ENCODE measurements at regions not wholly inside any gene's neighbourhood (a gene's known extent, or its start where the extent isn't known, plus 50 kb on each side); places are given as distances from the start of the nearest gene placed in this dataset.

DNA sequence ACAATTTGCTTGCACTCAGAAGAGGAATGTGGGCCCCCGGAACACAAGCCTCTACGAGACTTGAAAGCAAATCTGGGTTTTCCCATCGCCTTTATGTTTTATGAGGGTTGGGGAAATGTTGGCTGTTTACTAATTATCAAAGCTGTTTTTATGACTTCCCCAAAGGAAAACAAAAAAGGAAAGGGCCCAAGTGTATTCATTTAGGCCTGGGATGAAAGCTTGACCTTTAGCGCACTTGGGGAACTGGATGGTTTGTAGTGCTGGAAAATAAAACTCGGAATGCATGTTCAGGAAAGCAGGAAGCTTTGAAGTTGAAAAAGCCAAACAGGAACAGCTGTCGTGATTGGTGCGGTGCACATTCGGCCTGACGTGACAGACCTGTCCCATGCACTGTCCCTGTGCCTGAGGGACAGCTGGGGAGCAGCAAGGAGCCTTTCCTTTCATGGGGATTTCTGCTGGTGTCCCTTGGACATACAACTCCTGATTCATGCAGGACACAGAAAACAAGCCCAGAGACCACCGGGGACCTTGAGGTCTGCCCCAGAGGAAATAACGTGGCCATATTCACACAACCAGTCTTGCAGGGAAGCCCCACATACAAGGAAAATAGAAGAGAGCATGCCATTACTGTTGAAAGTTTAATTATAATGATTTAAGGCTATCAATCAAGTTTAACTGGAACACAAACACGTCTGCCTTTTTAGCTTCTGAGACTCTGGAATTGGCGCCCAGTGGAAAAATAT lies 169.7 kb upstream of the APCDD1 start:
- ChIA-PET CTCF (no interaction called here), POLR2A (no interaction called here)
- Histone ChIP-seq H3K4me1 (no peaks in the 10 kb centered on the region), H3K27me3 (replicated peaks; ENCODE audit: control insufficient read depth, insufficient read depth, low read length) (no peaks in the 10 kb centered on the region), H3K9me3 (no peaks in the 10 kb centered on the region), H3K36me3 (ENCODE audit: control insufficient read depth, insufficient read depth, low read length) (no peaks in the 10 kb centered on the region), H3K4me3 (ENCODE audit: low read depth, low read length) (no peak overlapping the region)
- Mint-ChIP-seq H3K4me1 (ENCODE audit: low read depth, unreplicated experiment) (no peaks in the 10 kb centered on the region), H3K27me3 (ENCODE audit: insufficient read depth, unreplicated experiment) (no peaks in the 10 kb centered on the region), H3K4me3 (ENCODE audit: unreplicated experiment) (no peak overlapping the region), H3K9me3 (ENCODE audit: unreplicated experiment) (peaks cover 14% of the 10 kb centered on the region), H3K36me3 (ENCODE audit: insufficient read depth, unreplicated experiment) (no peaks in the 10 kb centered on the region), H3K27ac (ENCODE audit: unreplicated experiment) (no peak overlapping the region)
- BruUV-seq (replicated peaks) = no TSS peak
- no peak for DNase-seq
- TF ChIP-seq, protein P1, sequence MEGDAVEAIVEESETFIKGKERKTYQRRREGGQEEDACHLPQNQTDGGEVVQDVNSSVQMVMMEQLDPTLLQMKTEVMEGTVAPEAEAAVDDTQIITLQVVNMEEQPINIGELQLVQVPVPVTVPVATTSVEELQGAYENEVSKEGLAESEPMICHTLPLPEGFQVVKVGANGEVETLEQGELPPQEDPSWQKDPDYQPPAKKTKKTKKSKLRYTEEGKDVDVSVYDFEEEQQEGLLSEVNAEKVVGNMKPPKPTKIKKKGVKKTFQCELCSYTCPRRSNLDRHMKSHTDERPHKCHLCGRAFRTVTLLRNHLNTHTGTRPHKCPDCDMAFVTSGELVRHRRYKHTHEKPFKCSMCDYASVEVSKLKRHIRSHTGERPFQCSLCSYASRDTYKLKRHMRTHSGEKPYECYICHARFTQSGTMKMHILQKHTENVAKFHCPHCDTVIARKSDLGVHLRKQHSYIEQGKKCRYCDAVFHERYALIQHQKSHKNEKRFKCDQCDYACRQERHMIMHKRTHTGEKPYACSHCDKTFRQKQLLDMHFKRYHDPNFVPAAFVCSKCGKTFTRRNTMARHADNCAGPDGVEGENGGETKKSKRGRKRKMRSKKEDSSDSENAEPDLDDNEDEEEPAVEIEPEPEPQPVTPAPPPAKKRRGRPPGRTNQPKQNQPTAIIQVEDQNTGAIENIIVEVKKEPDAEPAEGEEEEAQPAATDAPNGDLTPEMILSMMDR (IDR thresholded peaks at IDR 0.05; ENCODE audit: insufficient read depth in 1 of 2, low read depth in 1 of 2, low read length in 1 of 2, severe bottlenecking in 1 of 2, unreplicated experiment in 1 of 2) = no peak
- intact Hi-C loops (cut with micrococcal nuclease; ENCODE audit: unreplicated experiment) = no loop called here

DNA sequence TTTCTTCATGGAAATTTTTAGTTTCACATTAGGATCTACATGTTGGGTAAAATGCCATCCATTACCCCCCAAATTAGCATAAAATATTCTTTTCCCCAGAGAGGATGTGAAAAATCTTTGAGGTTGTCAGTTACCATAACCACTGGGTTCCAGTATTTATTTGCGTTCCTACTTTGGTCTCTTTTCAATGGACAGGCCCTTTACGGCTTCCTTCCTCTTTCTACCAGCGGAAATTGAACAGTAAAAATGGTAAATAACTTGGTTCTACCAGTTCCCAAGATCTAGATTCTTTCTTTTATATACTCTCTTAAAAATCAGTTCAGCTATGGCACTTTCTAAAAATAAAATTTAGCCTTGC lies 169.2 kb upstream of the APCDD1 start:
- POLR2A ChIA-PET = no interaction called here
- BruUV-seq (replicated peaks) = no TSS peak
- intact Hi-C loops (cut with micrococcal nuclease; ENCODE audit: unreplicated experiment) = no loop called here
- CTCF ChIA-PET = no interaction called here
- Histone ChIP-seq H3K4me1 (no peaks in the 10 kb centered on the region), H3K27me3 (replicated peaks; ENCODE audit: control insufficient read depth, insufficient read depth, low read length) (no peaks in the 10 kb centered on the region), H3K9me3 (no peaks in the 10 kb centered on the region), H3K4me3 (ENCODE audit: low read depth, low read length) (no peak overlapping the region), H3K36me3 (ENCODE audit: control insufficient read depth, insufficient read depth, low read length) (no peaks in the 10 kb centered on the region)
- Mint-ChIP-seq H3K36me3 (ENCODE audit: insufficient read depth, unreplicated experiment) (no peaks in the 10 kb centered on the region), H3K4me1 (ENCODE audit: low read depth, unreplicated experiment) (no peaks in the 10 kb centered on the region), H3K9me3 (ENCODE audit: unreplicated experiment) (peaks cover 14% of the 10 kb centered on the region), H3K27ac (ENCODE audit: unreplicated experiment) (no peak overlapping the region), H3K27me3 (ENCODE audit: insufficient read depth, unreplicated experiment) (no peaks in the 10 kb centered on the region), H3K4me3 (ENCODE audit: unreplicated experiment) (no peak overlapping the region)
- DNase-seq = no peak
- TF ChIP-seq, protein P1 (IDR thresholded peaks at IDR 0.05; ENCODE audit: insufficient read depth in 1 of 2, low read depth in 1 of 2, low read length in 1 of 2, severe bottlenecking in 1 of 2, unreplicated experiment in 1 of 2) = no peak

- H3K4me3 Mint-ChIP-seq (ENCODE audit: unreplicated experiment) = no peak overlapping the region
- Histone ChIP-seq H3K4me1 (no peaks in the 10 kb centered on the region), H3K36me3 (ENCODE audit: control insufficient read depth, insufficient read depth, low read length) (no peaks in the 10 kb centered on the region), H3K9me3 (no peaks in the 10 kb centered on the region), H3K4me3 (ENCODE audit: low read depth, low read length) (no peak overlapping the region), H3K27me3 (replicated peaks; ENCODE audit: control insufficient read depth, insufficient read depth, low read length) (no peaks in the 10 kb centered on the region)
- intact Hi-C loops (cut with micrococcal nuclease; ENCODE audit: unreplicated experiment) = no loop called here
- TF ChIP-seq, protein P1 (IDR thresholded peaks at IDR 0.05; ENCODE audit: insufficient read depth in 1 of 2, low read depth in 1 of 2, low read length in 1 of 2, severe bottlenecking in 1 of 2, unreplicated experiment in 1 of 2) = no peak
- H3K27me3 Mint-ChIP-seq (ENCODE audit: insufficient read depth, unreplicated experiment) = no peaks in the 10 kb centered on the region
- peak in 1 of 2 experiments; percentile 38 for DNase-seq
- H3K4me1 Mint-ChIP-seq (ENCODE audit: low read depth, unreplicated experiment) = no peaks in the 10 kb centered on the region
- no peaks in the 10 kb centered on the region for H3K36me3 Mint-ChIP-seq (ENCODE audit: insufficient read depth, unreplicated experiment)
- ChIA-PET CTCF (no interaction called here), POLR2A (no interaction called here)
- H3K27ac Mint-ChIP-seq (ENCODE audit: unreplicated experiment) = no peak overlapping the region
- BruUV-seq (replicated peaks) = no TSS peak
- peaks cover 14% of the 10 kb centered on the region for H3K9me3 Mint-ChIP-seq (ENCODE audit: unreplicated experiment)
Measured at GRCh38 chr18:10286580-10287150, 167.8 kb upstream of the APCDD1 start.
